Lung (tissue), 11 donors: ENCODE measurements at regions not wholly inside any gene's neighbourhood (a gene's known extent, or its start where the extent isn't known, plus 50 kb on each side); places are given as distances from the start of the nearest gene placed in this dataset.

Source experiments
- ATAC-seq: fragments of 200-7000 bp; cut with Tn5 transposase; one replicate; pipeline ENCODE4 v1.9.1; 2020; ENCODE audit warnings: moderate number of reproducible peaks; ENCODE audit not compliant: insufficient read depth, low FRiP score
- DNase-seq, 3 donors: peaks; one replicate each; pipeline ENCODE4 v3.0.0-alpha.2; 2013 to 2017
- H3K27ac ChIP-seq, 2 donors: one replicate each; pipeline ENCODE4 v1.5.1; 2013; ENCODE audit warnings: mild to moderate bottlenecking in 2 of 2, moderate library complexity in 2 of 2, control low read depth in 1 of 2, inconsistent platforms in 1 of 2, low read depth in 1 of 2, low read length in 1 of 2
- H3K27me3 ChIP-seq, 3 donors: one replicate each; pipeline ENCODE4 v1.5.1; 2013; ENCODE audit warnings: low read length in 2 of 3; ENCODE audit not compliant: control insufficient read depth in 3 of 3, insufficient read depth in 3 of 3
- H3K36me3 ChIP-seq, 4 donors: one replicate each; pipeline ENCODE4 v1.5.1; 2013; ENCODE audit warnings: low read length in 4 of 4, mild to moderate bottlenecking in 1 of 4, moderate library complexity in 1 of 4; ENCODE audit not compliant: control insufficient read depth in 4 of 4, insufficient read depth in 4 of 4
- H3K4me1 ChIP-seq, 5 donors: one replicate each; pipeline ENCODE4 v1.5.1; 2013; ENCODE audit warnings: low read length in 5 of 5, mild to moderate bottlenecking in 2 of 5, moderate library complexity in 1 of 5; ENCODE audit not compliant: control insufficient read depth in 5 of 5, insufficient read depth in 5 of 5
- H3K4me3 ChIP-seq: one replicate; pipeline ENCODE4 v1.5.1; 2013; ENCODE audit warnings: mild to moderate bottlenecking, control low read depth, moderate library complexity
- H3K9ac ChIP-seq, 2 donors: one replicate each; pipeline ENCODE4 v1.5.1; 2013; ENCODE audit warnings: low read length in 2 of 2, control low read depth in 1 of 2; ENCODE audit not compliant: insufficient read depth in 1 of 2
- H3K9me3 ChIP-seq, 4 donors: one replicate each; pipeline ENCODE4 v1.5.1; 2013; ENCODE audit warnings: low read length in 3 of 4, mild to moderate bottlenecking in 1 of 4, moderate library complexity in 1 of 4; ENCODE audit not compliant: control insufficient read depth in 4 of 4, insufficient read depth in 3 of 4
- CTCF ChIP-seq: IDR thresholded peaks from 2 replicates; pipeline ENCODE4 v1.5.1; 2012; ENCODE audit warnings: mild to moderate bottlenecking; ENCODE audit errors: control extremely low read depth, extremely low read depth
- WGBS, 2 donors: extraction: QIAGEN DNeasy Blood & Tissue Kit; methylation state at CpG; one replicate each; pipeline ENCODE4 v1.1.7; 2013; 5-methylcytosine and 5-hydroxymethylcytosine counted together
- donor health status: control.
- donor health status: control.
- donor health status: Bipolar disorder and iron deficiency.
- donor health status: healthy.
- donor health status: DM: yes; HTN: yes; CAD: no.

- no peak for TF ChIP-seq CTCF
- WGBS, 2 donors, result 72 to 82% methylated on average over 2 of the region's 2 CpGs
Measured at GRCh38 chr3:81043009-81043408, 718.4 kb downstream of the GBE1 start.

GRCh38 chr3:81041331-81041730 is 720.1 kb downstream of the GBE1 start:
- no peak for DNase-seq
- Histone ChIP-seq H3K27ac (no peak overlapping the region), H3K9ac (no peak overlapping the region), H3K27me3 (no peaks in the 10 kb centered on the region), H3K36me3 (no peaks in the 10 kb centered on the region), H3K9me3 (no peaks in the 10 kb centered on the region), H3K4me3 (no peak overlapping the region), H3K4me1 (no peaks in the 10 kb centered on the region)
- TF ChIP-seq CTCF, result no peak
- WGBS, 2 donors, result 74 to 86% methylated on average over 2 of the region's 2 CpGs
- ATAC-seq, result no peak

More at GRCh38 chr3:81043009-81043408, 718.4 kb downstream of the GBE1 start:
- H3K4me1 ChIP-seq, result no peaks in the 10 kb centered on the region
- no peak overlapping the region for H3K4me3 ChIP-seq
- no peak for DNase-seq
- H3K27ac ChIP-seq, result no peak overlapping the region
- H3K9ac ChIP-seq, result no peak overlapping the region
- no peak for ATAC-seq
- H3K9me3 ChIP-seq, result no peaks in the 10 kb centered on the region
- H3K27me3 ChIP-seq, result no peaks in the 10 kb centered on the region
- no peaks in the 10 kb centered on the region for H3K36me3 ChIP-seq

GRCh38 chr3:81040107-81040506 is 721.3 kb downstream of the GBE1 start:
- DNase-seq, result no peak
- ATAC-seq, result no peak
- no peak for TF ChIP-seq CTCF
- Histone ChIP-seq H3K27me3 (no peaks in the 10 kb centered on the region), H3K36me3 (no peaks in the 10 kb centered on the region), H3K4me1 (no peaks in the 10 kb centered on the region), H3K4me3 (no peak overlapping the region), H3K27ac (no peak overlapping the region), H3K9ac (no peak overlapping the region), H3K9me3 (no peaks in the 10 kb centered on the region)
- 81 to 88% methylated on average over 2 of the region's 2 CpGs for WGBS, 2 donors

- TF ChIP-seq CTCF, result no peak
- no peaks in the 10 kb centered on the region for H3K36me3 ChIP-seq
- no peak for ATAC-seq
- WGBS, 2 donors, result 86 to 89% methylated on average over 4 of the region's 4 CpGs
- no peak for DNase-seq
- no peaks in the 10 kb centered on the region for H3K9me3 ChIP-seq
- H3K9ac ChIP-seq, result no peak overlapping the region
- H3K27ac ChIP-seq, result no peak overlapping the region
- no peaks in the 10 kb centered on the region for H3K4me1 ChIP-seq
- H3K4me3 ChIP-seq, result no peak overlapping the region
- no peaks in the 10 kb centered on the region for H3K27me3 ChIP-seq
Measured at GRCh38 chr3:81033684-81034083, 727.8 kb downstream of the GBE1 start.
